ENCODE measurements at regions not wholly inside any gene's neighbourhood (a gene's known extent, or its start where the extent isn't known, plus 50 kb on each side); places are given as distances from the start of the nearest gene placed in this dataset.
"Not testable (repeated sequence)": the region's sequence is repeated elsewhere in the genome, so short reads cannot be mapped to it uniquely, and the experiment has no call there.

DNA sequence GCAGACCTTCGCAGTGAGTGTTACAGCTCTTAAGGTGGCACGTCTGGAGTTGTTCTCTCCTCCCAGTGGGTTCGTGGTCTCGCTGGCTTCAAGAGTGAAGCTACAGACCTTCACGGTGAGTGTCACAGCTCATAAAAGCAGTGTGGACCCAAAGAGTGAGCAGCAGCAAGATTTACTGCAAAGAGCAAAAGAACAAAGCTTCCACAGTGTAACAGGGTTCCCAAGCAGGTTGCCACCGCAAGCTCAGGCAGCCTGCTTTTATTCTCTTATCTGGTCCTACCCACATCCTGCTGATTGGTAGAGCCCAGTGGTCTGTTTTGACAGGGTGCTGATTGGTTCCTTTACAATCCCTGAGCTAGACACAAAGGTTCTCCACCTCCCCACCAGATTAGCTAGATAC, 886.1 kb downstream of the KCNT2 start:
- intact Hi-C loops (cut with micrococcal nuclease); H3K4me1 ChIP-seq (ENCODE audit: control insufficient read depth in 1 of 2, insufficient read depth in 2 of 2, low read length in 2 of 2); CTCF ChIA-PET; H3K27me3 ChIP-seq (ENCODE audit: insufficient read depth, low read length); H3K27ac ChIP-seq (ENCODE audit: low read depth, low read length); H3K4me2 ChIP-seq (ENCODE audit: low read length); DNase-seq (ENCODE audit: low read depth, low spot score); H3K9ac ChIP-seq (ENCODE audit: low read length); H3K4me3 ChIP-seq (replicated peaks in 1 of 2; ENCODE audit: low read depth in 1 of 2, low read length in 2 of 2); H3K36me3 ChIP-seq (ENCODE audit: control insufficient read depth in 1 of 2, insufficient read depth in 2 of 2, low read length in 2 of 2); H3K79me2 ChIP-seq (ENCODE audit: insufficient read depth, low read length); ATAC-seq; BruUV-seq (replicated peaks); H4K20me1 ChIP-seq (ENCODE audit: insufficient read depth); H3K9me3 ChIP-seq (ENCODE audit: control insufficient read depth in 1 of 2, insufficient read depth in 1 of 2, low read depth in 1 of 2, low read length in 2 of 2); RAD21 ChIA-PET (ENCODE audit: low non-redundant PET in 1 of 2, low total read pairs in 2 of 2, uncharacterized antibody in 2 of 2, unreplicated experiment in 2 of 2); POLR2A ChIA-PET; H3K9me2 ChIP-seq (ENCODE audit: insufficient read depth); H2AFZ ChIP-seq (ENCODE audit: low read depth, low read length, poor library complexity, severe bottlenecking): not testable (repeated sequence)

DNA sequence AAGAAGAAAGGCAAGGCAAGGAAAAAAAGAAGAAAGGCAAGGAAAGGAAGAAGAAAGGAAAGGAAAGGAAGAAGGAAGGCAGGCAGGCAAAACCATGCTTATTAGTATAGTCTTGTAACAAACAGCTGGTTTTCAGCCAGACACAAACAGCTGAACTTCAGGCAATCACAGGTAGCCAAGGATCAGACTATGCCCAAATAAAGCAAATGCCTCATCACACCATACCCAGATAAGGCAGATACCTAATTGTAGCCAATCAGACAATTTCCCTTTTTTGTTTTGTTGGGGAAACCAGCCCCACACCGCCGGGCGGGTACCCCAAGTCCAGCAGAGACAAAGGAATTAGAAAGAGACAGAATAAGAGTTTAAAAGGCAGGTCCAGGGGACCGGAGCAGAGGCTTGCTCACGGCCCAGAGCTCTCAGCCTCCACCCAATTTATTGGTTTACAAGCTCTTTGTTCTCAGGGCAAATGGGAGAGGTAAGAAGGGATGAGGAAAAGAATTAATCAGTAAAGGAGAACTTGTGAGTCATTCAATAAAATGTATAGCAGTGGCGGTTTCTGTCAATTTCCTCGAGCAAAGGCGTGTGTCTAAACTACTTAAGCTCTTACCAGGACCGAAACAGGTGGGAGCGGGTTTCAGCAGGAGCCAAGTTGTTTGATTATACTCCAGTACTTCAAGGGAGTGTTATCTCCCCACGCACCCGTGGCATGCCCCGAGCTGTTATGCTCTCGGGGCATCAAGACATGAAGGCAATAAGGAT, 886.8 kb downstream of the KCNT2 start:
- ChIA-PET POLR2A (no interaction called here), RAD21 (ENCODE audit: low non-redundant PET in 1 of 2, low total read pairs in 2 of 2, uncharacterized antibody in 2 of 2, unreplicated experiment in 2 of 2) (no interaction called here), CTCF (no interaction called here)
- H3K4me2 ChIP-seq (ENCODE audit: low read length) = no peak overlapping the region
- H3K9ac ChIP-seq (ENCODE audit: low read length) = no peak overlapping the region
- no peaks in the 10 kb centered on the region for H3K4me1 ChIP-seq (ENCODE audit: control insufficient read depth in 1 of 2, insufficient read depth in 2 of 2, low read length in 2 of 2)
- H3K36me3 ChIP-seq (ENCODE audit: control insufficient read depth in 1 of 2, insufficient read depth in 2 of 2, low read length in 2 of 2) = no peaks in the 10 kb centered on the region
- no peak for ATAC-seq
- H2AFZ ChIP-seq (ENCODE audit: low read depth, low read length, poor library complexity, severe bottlenecking) = no peak overlapping the region
- no peak for DNase-seq (ENCODE audit: low read depth, low spot score)
- intact Hi-C loops (cut with micrococcal nuclease) = no loop called here
- TF ChIP-seq, protein P1, sequence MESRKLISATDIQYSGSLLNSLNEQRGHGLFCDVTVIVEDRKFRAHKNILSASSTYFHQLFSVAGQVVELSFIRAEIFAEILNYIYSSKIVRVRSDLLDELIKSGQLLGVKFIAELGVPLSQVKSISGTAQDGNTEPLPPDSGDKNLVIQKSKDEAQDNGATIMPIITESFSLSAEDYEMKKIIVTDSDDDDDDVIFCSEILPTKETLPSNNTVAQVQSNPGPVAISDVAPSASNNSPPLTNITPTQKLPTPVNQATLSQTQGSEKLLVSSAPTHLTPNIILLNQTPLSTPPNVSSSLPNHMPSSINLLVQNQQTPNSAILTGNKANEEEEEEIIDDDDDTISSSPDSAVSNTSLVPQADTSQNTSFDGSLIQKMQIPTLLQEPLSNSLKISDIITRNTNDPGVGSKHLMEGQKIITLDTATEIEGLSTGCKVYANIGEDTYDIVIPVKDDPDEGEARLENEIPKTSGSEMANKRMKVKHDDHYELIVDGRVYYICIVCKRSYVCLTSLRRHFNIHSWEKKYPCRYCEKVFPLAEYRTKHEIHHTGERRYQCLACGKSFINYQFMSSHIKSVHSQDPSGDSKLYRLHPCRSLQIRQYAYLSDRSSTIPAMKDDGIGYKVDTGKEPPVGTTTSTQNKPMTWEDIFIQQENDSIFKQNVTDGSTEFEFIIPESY (IDR thresholded peaks at IDR 0.05; ENCODE audit: extremely low read depth, insufficient replicate concordance, low read length) = no peak
- TF ChIP-seq POLR2AphosphoS5 (IDR thresholded peaks at IDR 0.05; ENCODE audit: low read depth, low read length) (no peak), RAD21 (IDR thresholded peaks at IDR 0.05; ENCODE audit: low read depth) (no peak), TCF7L2 (IDR thresholded peaks at IDR 0.05; ENCODE audit: borderline replicate concordance, extremely low read depth, insufficient read depth, insufficient read length) (no peak), EZH2 (IDR thresholded peaks at IDR 0.05) (no peak), CEBPB (IDR thresholded peaks at IDR 0.05; ENCODE audit: low read depth) (no peak), ELF1 (IDR thresholded peaks at IDR 0.05; ENCODE audit: borderline replicate concordance, low read depth) (no peak)
- no peaks in the 10 kb centered on the region for H4K20me1 ChIP-seq (ENCODE audit: insufficient read depth)
- no peaks in the 10 kb centered on the region for H3K79me2 ChIP-seq (ENCODE audit: insufficient read depth, low read length)
- no peaks in the 10 kb centered on the region for H3K27me3 ChIP-seq (ENCODE audit: insufficient read depth, low read length)
- BruUV-seq (replicated peaks) = no TSS peak
- H3K27ac ChIP-seq (ENCODE audit: low read depth, low read length) = no peak overlapping the region
- H3K4me3 ChIP-seq (replicated peaks in 1 of 2; ENCODE audit: low read depth in 1 of 2, low read length in 2 of 2) = no peak overlapping the region
- H3K9me2 ChIP-seq (ENCODE audit: insufficient read depth) = no peaks in the 10 kb centered on the region
- no peaks in the 10 kb centered on the region for H3K9me3 ChIP-seq (ENCODE audit: control insufficient read depth in 1 of 2, insufficient read depth in 1 of 2, low read depth in 1 of 2, low read length in 2 of 2)

Data from HCT116 (cell line).